ENCODE measurements at regions not wholly inside any gene's neighbourhood (a gene's known extent, or its start where the extent isn't known, plus 50 kb on each side); places are given as distances from the start of the nearest gene placed in this dataset.
"Not testable (repeated sequence)": the region's sequence is repeated elsewhere in the genome, so short reads cannot be mapped to it uniquely, and the experiment has no call there.

GRCh38 chr16:61105544-61105943 is 930.7 kb downstream of the CDH8 start:
- Histone ChIP-seq H3K27me3 (ENCODE audit: control insufficient read depth, low read length) (no peaks in the 10 kb centered on the region), H3K79me2 (ENCODE audit: control insufficient read depth, low read length) (no peaks in the 10 kb centered on the region), H3K9me2 (replicated peaks; ENCODE audit: control insufficient read depth, low read length) (no peaks in the 10 kb centered on the region), H3F3A (ENCODE audit: control insufficient read depth, insufficient read depth) (no peaks in the 10 kb centered on the region), H4K20me1 (ENCODE audit: control insufficient read depth, insufficient read depth, low read depth, low read length) (no peaks in the 10 kb centered on the region), H3K9me3 (ENCODE audit: control insufficient read depth, insufficient read depth, low read length) (no peaks in the 10 kb centered on the region), H3K27ac (ENCODE audit: low read depth, low read length) (no peak overlapping the region), H3K4me3 (ENCODE audit: low read length) (no peak overlapping the region), H3K4me2 (ENCODE audit: low read length) (no peak overlapping the region), H3K36me3 (ENCODE audit: control insufficient read depth, low read length) (no peaks in the 10 kb centered on the region), H3K4me1 (ENCODE audit: control insufficient read depth, low read length) (no peaks in the 10 kb centered on the region)
- TF ChIP-seq EZH2phosphoT487 (IDR thresholded peaks at IDR 0.05; ENCODE audit: borderline replicate concordance, low read length) (no peak), CTCF (IDR thresholded peaks at IDR 0.05; ENCODE audit: low read depth, low read length, poor library complexity, severe bottlenecking) (no peak)

GRCh38 chr16:61098505-61098904 is 937.7 kb downstream of the CDH8 start:
- Histone ChIP-seq H3K9me2 (replicated peaks; ENCODE audit: control insufficient read depth, low read length) (no peaks in the 10 kb centered on the region), H3K4me1 (ENCODE audit: control insufficient read depth, low read length) (no peaks in the 10 kb centered on the region), H3K27me3 (ENCODE audit: control insufficient read depth, low read length) (no peaks in the 10 kb centered on the region), H3K79me2 (ENCODE audit: control insufficient read depth, low read length) (no peaks in the 10 kb centered on the region), H4K20me1 (ENCODE audit: control insufficient read depth, insufficient read depth, low read depth, low read length) (no peaks in the 10 kb centered on the region), H3K27ac (ENCODE audit: low read depth, low read length) (no peak overlapping the region), H3K36me3 (ENCODE audit: control insufficient read depth, low read length) (no peaks in the 10 kb centered on the region), H3K4me3 (ENCODE audit: low read length) (no peak overlapping the region), H3K9me3 (ENCODE audit: control insufficient read depth, insufficient read depth, low read length) (no peaks in the 10 kb centered on the region), H3K4me2 (ENCODE audit: low read length) (no peak overlapping the region), H3F3A (ENCODE audit: control insufficient read depth, insufficient read depth) (no peaks in the 10 kb centered on the region)
- TF ChIP-seq CTCF (IDR thresholded peaks at IDR 0.05; ENCODE audit: low read depth, low read length, poor library complexity, severe bottlenecking): no peak
- TF ChIP-seq EZH2phosphoT487 (IDR thresholded peaks at IDR 0.05; ENCODE audit: borderline replicate concordance, low read length): no peak

- not testable (repeated sequence) for H3F3A ChIP-seq (ENCODE audit: control insufficient read depth, insufficient read depth); H3K4me1 ChIP-seq (ENCODE audit: control insufficient read depth, low read length); H4K20me1 ChIP-seq (ENCODE audit: control insufficient read depth, insufficient read depth, low read depth, low read length); H3K36me3 ChIP-seq (ENCODE audit: control insufficient read depth, low read length); H3K79me2 ChIP-seq (ENCODE audit: control insufficient read depth, low read length); H3K27ac ChIP-seq (ENCODE audit: low read depth, low read length); H3K9me3 ChIP-seq (ENCODE audit: control insufficient read depth, insufficient read depth, low read length); H3K4me3 ChIP-seq (ENCODE audit: low read length); H3K4me2 ChIP-seq (ENCODE audit: low read length); H3K27me3 ChIP-seq (ENCODE audit: control insufficient read depth, low read length); H3K9me2 ChIP-seq (replicated peaks; ENCODE audit: control insufficient read depth, low read length)
Observed at GRCh38 chr16:61091300-61091699, 944.9 kb downstream of the CDH8 start.

GRCh38 chr16:61083711-61084110 is 952.5 kb downstream of the CDH8 start:
- Histone ChIP-seq H3K4me1 (ENCODE audit: control insufficient read depth, low read length) (no peaks in the 10 kb centered on the region), H3K4me3 (ENCODE audit: low read length) (no peak overlapping the region), H3K79me2 (ENCODE audit: control insufficient read depth, low read length) (no peaks in the 10 kb centered on the region), H3K27ac (ENCODE audit: low read depth, low read length) (no peak overlapping the region), H3K4me2 (ENCODE audit: low read length) (no peak overlapping the region), H3K9me2 (replicated peaks; ENCODE audit: control insufficient read depth, low read length) (no peaks in the 10 kb centered on the region), H3F3A (ENCODE audit: control insufficient read depth, insufficient read depth) (no peaks in the 10 kb centered on the region), H4K20me1 (ENCODE audit: control insufficient read depth, insufficient read depth, low read depth, low read length) (no peaks in the 10 kb centered on the region), H3K36me3 (ENCODE audit: control insufficient read depth, low read length) (no peaks in the 10 kb centered on the region), H3K9me3 (ENCODE audit: control insufficient read depth, insufficient read depth, low read length) (no peaks in the 10 kb centered on the region), H3K27me3 (ENCODE audit: control insufficient read depth, low read length) (no peaks in the 10 kb centered on the region)
- TF ChIP-seq CTCF (IDR thresholded peaks at IDR 0.05; ENCODE audit: low read depth, low read length, poor library complexity, severe bottlenecking): no peak
- TF ChIP-seq EZH2phosphoT487 (IDR thresholded peaks at IDR 0.05; ENCODE audit: borderline replicate concordance, low read length): no peak

Measured in DOHH2 (cell line).